Keratinocyte (primary cell): ENCODE measurements at regions not wholly inside any gene's neighbourhood (a gene's known extent, or its start where the extent isn't known, plus 50 kb on each side); places are given as distances from the start of the nearest gene placed in this dataset.

Experiments used
- DNase-seq: peaks from one replicate; pipeline ENCODE4 v3.0.0-alpha.2; 2011; ENCODE audit warnings: low read depth, missing footprints, low spot score
- FAIRE-seq: peaks from 2 replicates; lab custom pipeline; 2011; peaks lifted over from hg19 to GRCh38; lab: Jason Lieb, UNC
- H2AFZ ChIP-seq: 2 replicates; pipeline ENCODE4 v1.6.0; 2012; ENCODE audit warnings: low read length, control low read depth, inconsistent platforms; ENCODE audit not compliant: control insufficient read depth
- H3K27ac ChIP-seq: 2 replicates; pipeline ENCODE4 v1.5.1; 2011; ENCODE audit warnings: low read length; ENCODE audit not compliant: control insufficient read depth, insufficient read depth
- H3K27me3 ChIP-seq: 3 replicates; pipeline ENCODE4 v1.6.0; 2011; ENCODE audit warnings: low read length; ENCODE audit not compliant: control insufficient read depth, insufficient read depth; ENCODE audit errors: extremely low read depth
- H3K36me3 ChIP-seq, 2 experiments: 2 replicates in 1 of 2; 3 replicates in 1 of 2; pipeline ENCODE4 v1.5.1; 2011; ENCODE audit warnings: low read length in 2 of 2, mild to moderate bottlenecking in 1 of 2; ENCODE audit not compliant: control insufficient read depth in 2 of 2, insufficient read depth in 2 of 2; ENCODE audit errors: extremely low read depth in 1 of 2
- H3K4me1 ChIP-seq: 3 replicates; pipeline ENCODE4 v1.5.1; 2011; ENCODE audit warnings: low read length; ENCODE audit not compliant: control insufficient read depth, insufficient read depth; ENCODE audit errors: extremely low read depth
- H3K4me2 ChIP-seq: 3 replicates; pipeline ENCODE4 v1.6.0; 2011; ENCODE audit warnings: low read depth, low read length; ENCODE audit not compliant: control insufficient read depth, insufficient read depth; ENCODE audit errors: extremely low read depth
- H3K4me3 ChIP-seq, 3 experiments: fragments of 200-600 bp in 1 of 3; sonication (generic) in 1 of 3; 2 replicates in 2 of 3; 3 replicates in 1 of 3; pipeline ENCODE4 v1.5.1; 2011 to 2016; ENCODE audit warnings: low read length in 3 of 3, mild to moderate bottlenecking in 3 of 3, control low read depth in 2 of 3, inconsistent platforms in 1 of 3, low read depth in 1 of 3, mixed read lengths in 1 of 3, mixed run types in 1 of 3, moderate library complexity in 1 of 3; ENCODE audit not compliant: control insufficient read depth in 2 of 3, insufficient read depth in 2 of 3; ENCODE audit errors: extremely low read depth in 1 of 3
- H3K79me2 ChIP-seq: 2 replicates; pipeline ENCODE4 v1.6.0; 2012; ENCODE audit warnings: low read length; ENCODE audit not compliant: control insufficient read depth, insufficient read depth
- H3K9ac ChIP-seq: 3 replicates; pipeline ENCODE4 v1.6.0; 2011; ENCODE audit warnings: low read length; ENCODE audit not compliant: control insufficient read depth, insufficient read depth; ENCODE audit errors: extremely low read depth
- H3K9me1 ChIP-seq: 3 replicates; pipeline ENCODE4 v1.6.0; 2011; ENCODE audit warnings: low read length; ENCODE audit not compliant: control insufficient read depth, insufficient read depth; ENCODE audit errors: extremely low read depth
- H3K9me3 ChIP-seq: 2 replicates; pipeline ENCODE4 v1.5.1; 2012; ENCODE audit warnings: low read depth, low read length; ENCODE audit not compliant: control insufficient read depth
- H4K20me1 ChIP-seq: 3 replicates; pipeline ENCODE4 v1.6.0; 2011; ENCODE audit warnings: low read length; ENCODE audit not compliant: control insufficient read depth, insufficient read depth; ENCODE audit errors: extremely low read depth
- CTCF ChIP-seq, 3 experiments: IDR thresholded peaks in 1 of 3; conservative IDR thresholded peaks in 1 of 3; optimal IDR thresholded peaks in 1 of 3; 2 replicates in 2 of 3; 3 replicates in 1 of 3; pipeline versions ENCODE3 to v1.5.1; 2011; ENCODE audit warnings: low read length in 3 of 3, mild to moderate bottlenecking in 3 of 3, moderate library complexity in 2 of 3, control low read depth in 1 of 3, inconsistent platforms in 1 of 3; ENCODE audit not compliant: insufficient read depth in 2 of 3; ENCODE audit errors: extremely low read depth in 1 of 3
- EZH2 ChIP-seq: IDR thresholded peaks from one replicate; pipeline ENCODE4 v1.6.1; 2012; ENCODE audit warnings: inconsistent platforms, mild to moderate bottlenecking, low read length, moderate library complexity
- dilution Hi-C: fragments of 300-500 bp; cut with MboI; formaldehyde crosslinking; loops from one replicate; pipeline ENCODE4 v1.7.0; 2020; ENCODE audit warnings: low sequenced_read_pairs; ENCODE audit not compliant: extremely low pct_ligation_motif_present

GRCh38 chr1:37167479-37167878 is 133.2 kb upstream of the GRIK3 start:
- H3K9me3 ChIP-seq, result no peaks in the 10 kb centered on the region
- no peak overlapping the region for H3K27ac ChIP-seq
- FAIRE-seq, result no peak
- dilution Hi-C loops, result no loop called here
- H3K4me2 ChIP-seq, result no peak overlapping the region
- H3K79me2 ChIP-seq, result no peaks in the 10 kb centered on the region
- no peak overlapping the region for H2AFZ ChIP-seq
- H3K4me1 ChIP-seq, result no peaks in the 10 kb centered on the region
- H3K27me3 ChIP-seq, result no peaks in the 10 kb centered on the region
- no peak for DNase-seq
- no peak overlapping the region for H3K9ac ChIP-seq
- no peak for TF ChIP-seq EZH2
- no peak for TF ChIP-seq CTCF (optimal IDR thresholded peaks at IDR 0.05 in 1 of 3, IDR thresholded peaks at IDR 0.05 in 1 of 3, conservative IDR thresholded peaks at IDR 0.05 in 1 of 3; ENCODE audit: extremely low read depth in 1 of 3, insufficient read depth in 2 of 3, low read length in 3 of 3)
- H3K36me3 ChIP-seq, result no peaks in the 10 kb centered on the region
- H3K9me1 ChIP-seq, result no peaks in the 10 kb centered on the region
- H4K20me1 ChIP-seq, result no peaks in the 10 kb centered on the region
- no peak overlapping the region for H3K4me3 ChIP-seq

GRCh38 chr1:37169241-37169640 is 134.9 kb upstream of the GRIK3 start:
- TF ChIP-seq EZH2, result no peak
- TF ChIP-seq CTCF (optimal IDR thresholded peaks at IDR 0.05 in 1 of 3, IDR thresholded peaks at IDR 0.05 in 1 of 3, conservative IDR thresholded peaks at IDR 0.05 in 1 of 3; ENCODE audit: extremely low read depth in 1 of 3, insufficient read depth in 2 of 3, low read length in 3 of 3), result no peak
- no peaks in the 10 kb centered on the region for H4K20me1 ChIP-seq
- no peaks in the 10 kb centered on the region for H3K4me1 ChIP-seq
- no peaks in the 10 kb centered on the region for H3K27me3 ChIP-seq
- H3K79me2 ChIP-seq, result no peaks in the 10 kb centered on the region
- no peak overlapping the region for H3K4me2 ChIP-seq
- no peaks in the 10 kb centered on the region for H3K36me3 ChIP-seq
- H3K9ac ChIP-seq, result no peak overlapping the region
- no peak overlapping the region for H2AFZ ChIP-seq
- H3K9me1 ChIP-seq, result no peaks in the 10 kb centered on the region
- DNase-seq (no peak), FAIRE-seq (no peak)
- H3K4me3 ChIP-seq, result no peak overlapping the region
- H3K9me3 ChIP-seq, result no peaks in the 10 kb centered on the region
- H3K27ac ChIP-seq, result no peak overlapping the region
- dilution Hi-C loops, result no loop called here
